ENCODE measurements at regions not wholly inside any gene's neighbourhood (a gene's known extent, or its start where the extent isn't known, plus 50 kb on each side); places are given as distances from the start of the nearest gene placed in this dataset.

- CTCF ChIA-PET = no interaction called here
- Histone ChIP-seq H2AFZ (ENCODE audit: control insufficient read depth, low read depth, low read length) (no peak overlapping the region), H3K36me3 (ENCODE audit: control insufficient read depth in 2 of 2, insufficient read depth in 2 of 2, low read length in 1 of 2) (no peaks in the 10 kb centered on the region), H3K4me2 (ENCODE audit: control insufficient read depth, insufficient read depth) (no peak overlapping the region), H3K9ac (ENCODE audit: control insufficient read depth, insufficient read depth, low read length) (no peak overlapping the region), H3K27me3 (replicated peaks in 1 of 2; ENCODE audit: control insufficient read depth in 2 of 2, insufficient read depth in 2 of 2, low read length in 1 of 2) (no peaks in the 10 kb centered on the region), H3K4me3 (no peak overlapping the region), H3K4me1 (ENCODE audit: control insufficient read depth, insufficient read depth, low read length) (no peaks in the 10 kb centered on the region), H3K27ac (ENCODE audit: control insufficient read depth, insufficient read depth) (no peak overlapping the region), H3K9me3 (replicated peaks; ENCODE audit: control insufficient read depth, insufficient read depth, low read length) (no peaks in the 10 kb centered on the region), H3K79me2 (ENCODE audit: control insufficient read depth, insufficient read depth, low read length) (no peaks in the 10 kb centered on the region), H4K20me1 (ENCODE audit: control insufficient read depth, insufficient read depth) (no peaks in the 10 kb centered on the region)
- FAIRE-seq (no peak), ATAC-seq (no peak), DNase-seq (ENCODE audit: low read depth, low spot score) (no peak)
- POLR2A ChIA-PET = no interaction called here
- no peak for TF ChIP-seq TARDBP (IDR thresholded peaks at IDR 0.05; ENCODE audit: borderline replicate concordance)
- TF ChIP-seq MXI1 (IDR thresholded peaks at IDR 0.05; ENCODE audit: low read depth, low read length) = no peak
- TF ChIP-seq RAD51 (IDR thresholded peaks at IDR 0.05) = no peak
- TF ChIP-seq SMC3 (IDR thresholded peaks at IDR 0.05; ENCODE audit: borderline replicate concordance, low read length) = no peak
- no peak for TF ChIP-seq EZH2 (IDR thresholded peaks at IDR 0.05; ENCODE audit: borderline replicate concordance, control insufficient read depth, low read depth, low read length)
- TF ChIP-seq CUX1 (IDR thresholded peaks at IDR 0.05; ENCODE audit: insufficient replicate concordance, low read depth, low read length) = no peak
- in situ Hi-C loops (cut with MboI) = no loop called here
- WGBS (ENCODE audit: insufficient coverage, insufficient replicate concordance, low lambda C conversion rate, missing lambda C conversion rate) = 58% methylated on average over 1 of the region's 1 CpG
- RAD21 ChIA-PET (ENCODE audit: unreplicated experiment) = no interaction called here
- no TSS peak for BruUV-seq (replicated peaks)
- intact Hi-C loops (cut with micrococcal nuclease; ENCODE audit: unreplicated experiment) = loop anchor here (10.0 kb wide), 1 partner anchor 212 kb away; no protein-coding TSS in a partner anchor
- SMC1A ChIA-PET (ENCODE audit: uncharacterized antibody, unreplicated experiment) = no interaction called here
Observed at GRCh38 chr4:17126321-17126966, 228.0 kb upstream of the LDB2 start.
